OCI-LY7 (cell line): ENCODE measurements at regions not wholly inside any gene's neighbourhood (a gene's known extent, or its start where the extent isn't known, plus 50 kb on each side); places are given as distances from the start of the nearest gene placed in this dataset.

Experiments used
- CTCF ChIP-seq: fragments of 200-600 bp; sonication (generic); conservative IDR thresholded peaks from 2 replicates; pipeline ENCODE4 v1.5.1; 2014; ENCODE audit warnings: mild to moderate bottlenecking, antibody characterized with exemption, low read length, moderate library complexity, mixed read lengths
- EZH2phosphoT487 ChIP-seq: fragments of 200-600 bp; sonication (generic); IDR thresholded peaks from 2 replicates; pipeline ENCODE4 v1.6.1; 2018; ENCODE audit warnings: low read depth, borderline replicate concordance, mild to moderate bottlenecking, mixed run types, antibody characterized with exemption, low read length, moderate library complexity, mixed read lengths

GRCh38 chr7:366161-366803 lies 76.3 kb downstream of the FOXL3 start:
- TF ChIP-seq CTCF (no peak), EZH2phosphoT487 (no peak)
